ENCODE measurements at regions not wholly inside any gene's neighbourhood (a gene's known extent, or its start where the extent isn't known, plus 50 kb on each side); places are given as distances from the start of the nearest gene placed in this dataset.
A peak's percentile ranks its signal among the peaks of the same experiment; 100 is the strongest.

GRCh38 chr21:15522148-15522547, 207.6 kb upstream of the USP25 start:
- no peak for DNase-seq

DNA sequence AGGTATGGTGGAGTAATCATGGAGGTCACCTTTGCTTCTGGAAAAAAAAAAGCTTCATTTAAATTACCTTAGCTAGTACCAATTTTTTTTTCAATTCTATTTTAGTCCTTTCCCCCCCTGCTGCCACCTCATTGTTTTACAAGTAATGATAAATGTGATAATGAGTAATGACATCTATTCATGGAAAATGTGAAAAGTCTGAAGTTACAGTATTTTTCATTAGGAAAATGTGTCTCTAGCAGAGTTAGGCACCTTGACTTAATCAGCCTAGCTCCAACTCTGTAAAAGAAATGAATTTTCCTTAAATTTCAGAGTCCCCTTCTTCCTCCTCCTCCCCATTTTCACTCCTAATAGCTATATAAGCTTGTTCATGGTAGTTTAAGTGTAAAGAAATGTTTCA, 204.9 kb upstream of the USP25 start:
- DNase-seq = no peak

DNA sequence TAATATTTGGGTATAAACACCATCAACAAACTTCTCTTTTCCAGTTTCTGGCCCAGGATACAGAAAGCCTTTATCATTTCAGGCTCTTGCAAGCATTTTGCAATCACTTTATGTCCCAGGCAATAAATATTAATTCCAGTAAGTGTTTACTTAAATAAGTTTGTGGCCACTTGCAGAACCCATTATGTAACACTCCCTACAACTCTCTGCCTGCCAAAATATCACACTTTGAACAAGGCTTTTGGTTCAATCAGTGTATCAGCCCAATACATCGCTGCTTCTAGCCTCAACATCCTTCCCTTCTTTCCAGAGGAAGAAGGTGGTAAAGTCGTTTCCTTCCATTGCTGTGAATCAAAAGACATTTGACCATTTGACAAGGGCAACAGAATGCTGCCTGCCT, 203.0 kb upstream of the USP25 start:
- no peak for DNase-seq

DNA sequence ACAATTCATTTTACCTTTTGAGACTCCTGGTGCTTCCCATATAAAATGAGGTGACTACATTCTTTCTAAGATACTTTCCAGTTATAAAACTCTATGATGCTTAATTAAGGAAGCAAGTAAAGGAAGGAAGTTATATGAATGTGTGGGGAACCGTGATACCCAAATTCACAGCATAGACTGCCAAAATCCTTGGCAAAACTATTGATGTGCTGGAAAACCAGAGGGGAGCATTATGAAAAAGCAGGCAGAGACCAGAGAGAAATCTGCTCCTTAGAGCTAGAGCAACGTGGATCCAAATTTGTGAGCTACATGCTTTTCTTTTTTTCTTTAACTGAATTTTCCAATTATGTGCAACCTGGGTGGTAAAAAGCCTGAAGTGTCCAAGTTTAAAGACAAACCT, 201.4 kb upstream of the USP25 start:
- no peak for DNase-seq

DNA sequence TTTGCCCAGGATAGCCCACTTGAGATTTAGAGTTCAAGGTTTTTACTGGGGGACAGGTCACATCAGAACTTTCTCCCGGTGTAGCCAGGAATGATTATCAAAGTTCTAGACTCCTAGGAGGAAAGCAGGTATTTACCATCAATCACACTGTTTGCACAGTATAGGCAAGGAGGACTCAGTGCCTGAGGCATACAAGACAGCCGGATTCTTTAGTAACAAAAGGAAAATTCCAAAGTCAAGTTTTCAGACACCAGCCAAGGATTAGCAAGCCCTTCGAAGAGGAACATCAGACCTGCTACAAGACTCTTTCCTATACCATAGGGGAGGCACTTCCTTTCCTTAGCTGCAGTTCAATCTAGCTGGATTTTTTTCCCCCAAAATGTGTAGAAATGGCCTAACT, 197.8 kb upstream of the USP25 start:
- no peak for DNase-seq

DNA sequence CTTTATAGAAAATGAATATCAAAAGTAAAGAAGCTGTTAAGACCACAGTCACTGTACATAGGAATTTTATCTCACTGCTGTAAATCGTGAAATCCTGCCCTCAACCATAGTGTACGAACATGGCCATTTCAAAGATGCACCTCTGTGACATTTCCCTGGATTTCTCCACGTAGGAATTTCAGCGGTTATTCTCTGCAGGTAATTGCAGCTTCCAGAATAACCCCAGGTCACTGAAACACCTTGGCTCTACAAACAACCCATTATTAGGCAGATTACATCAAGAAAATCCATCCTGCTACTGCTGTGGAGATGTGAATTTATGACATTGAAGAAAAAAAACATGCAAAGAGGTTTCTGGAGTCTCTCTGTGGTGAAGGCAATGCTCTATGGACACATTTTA, 196.2 kb upstream of the USP25 start:
- no peak for DNase-seq

GRCh38 chr21:15534450-15534886, 195.3 kb upstream of the USP25 start:
- DNase-seq = no peak

DNA sequence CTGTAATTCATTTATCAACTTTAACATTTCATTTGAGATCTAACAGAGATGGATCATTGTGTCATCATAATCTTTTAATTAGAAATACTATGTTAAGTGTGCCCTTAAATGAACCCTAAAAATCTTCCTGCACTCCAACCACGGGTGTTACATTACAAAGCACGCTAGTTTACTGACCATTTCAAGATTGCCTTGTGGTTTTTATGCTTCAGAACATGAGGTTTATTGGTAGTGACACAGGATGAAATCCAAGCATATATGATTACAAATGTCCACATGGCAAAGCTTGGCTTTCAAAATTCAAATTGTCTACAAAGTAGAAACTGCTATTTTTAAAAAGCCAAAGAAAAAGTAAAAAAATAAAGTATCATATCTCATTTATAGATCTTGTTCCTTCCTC, 190.4 kb upstream of the USP25 start:
- DNase-seq = no peak

DNA sequence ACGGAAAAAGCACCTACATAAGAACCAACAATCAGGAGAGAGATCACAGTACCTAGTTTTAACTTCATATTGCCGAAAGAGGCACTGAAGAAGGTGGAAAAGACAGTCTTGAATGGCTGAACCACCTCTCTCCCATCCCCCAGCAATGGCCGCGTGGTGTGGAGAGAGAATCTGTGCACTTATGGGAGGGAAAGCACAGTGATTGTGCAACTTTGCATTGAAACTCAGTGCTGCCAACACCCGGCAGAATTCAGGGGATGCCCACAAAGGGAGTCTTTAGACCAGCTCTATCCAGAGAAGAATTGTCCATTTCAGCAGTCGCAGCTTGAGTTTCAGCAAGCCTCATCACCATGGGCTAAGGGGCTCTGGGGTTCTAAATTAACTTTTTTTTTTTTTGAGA, 186.3 kb upstream of the USP25 start:
- DNase-seq = no peak

GRCh38 chr21:15549671-15550070, 180.1 kb upstream of the USP25 start:
- DNase-seq = no peak

GRCh38 chr21:15552914-15553494, 176.8 kb upstream of the USP25 start:
- no peak for DNase-seq

DNA sequence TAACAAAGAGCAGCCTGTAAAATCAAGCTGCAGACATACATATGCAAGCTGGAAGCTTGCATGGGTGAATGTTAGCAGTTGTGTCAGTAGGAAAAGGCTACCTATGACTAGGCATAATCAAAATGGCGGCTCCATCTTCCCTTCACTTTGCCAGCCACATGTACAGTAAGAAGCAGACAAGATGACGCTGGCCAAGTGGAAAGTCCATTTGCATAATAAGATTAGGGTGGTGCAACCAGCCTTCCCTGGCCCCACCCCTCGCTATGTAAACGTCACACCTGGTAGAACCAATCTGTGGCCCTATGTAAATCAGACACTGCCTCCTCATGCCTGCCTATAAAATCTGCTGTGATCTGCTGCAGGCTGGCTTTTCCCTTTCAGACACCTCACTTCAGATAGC, 171.9 kb upstream of the USP25 start:
- DNase-seq = peak in 1 of 56 donors; percentile 0

GRCh38 chr21:15558884-15559283, 170.9 kb upstream of the USP25 start:
- no peak for DNase-seq

GRCh38 chr21:15559660-15560059, 170.1 kb upstream of the USP25 start:
- no peak for DNase-seq

GRCh38 chr21:15560383-15561056, 169.3 kb upstream of the USP25 start:
- DNase-seq = no peak

GRCh38 chr21:15562748-15563147, 167.0 kb upstream of the USP25 start:
- DNase-seq = no peak

DNA sequence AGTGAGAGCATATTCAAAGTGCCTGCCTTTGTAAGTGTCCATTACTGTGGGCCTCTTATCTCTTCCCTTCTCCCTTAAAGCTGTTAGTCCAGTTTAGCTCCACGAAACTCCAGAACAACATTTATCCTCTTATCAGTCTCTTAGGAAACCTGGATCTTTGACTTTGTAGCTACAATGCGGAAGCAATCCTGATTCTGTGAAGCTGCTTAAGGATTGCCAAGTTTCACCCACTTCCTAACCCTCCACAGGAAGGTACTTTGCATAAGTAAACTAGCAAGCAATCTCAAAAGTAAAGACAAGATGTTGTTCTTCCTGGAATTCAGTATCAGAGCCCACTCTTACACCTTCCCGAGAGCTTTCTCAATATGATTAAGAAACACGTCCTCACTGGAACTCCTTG, 164.9 kb upstream of the USP25 start:
- no peak for DNase-seq

DNA sequence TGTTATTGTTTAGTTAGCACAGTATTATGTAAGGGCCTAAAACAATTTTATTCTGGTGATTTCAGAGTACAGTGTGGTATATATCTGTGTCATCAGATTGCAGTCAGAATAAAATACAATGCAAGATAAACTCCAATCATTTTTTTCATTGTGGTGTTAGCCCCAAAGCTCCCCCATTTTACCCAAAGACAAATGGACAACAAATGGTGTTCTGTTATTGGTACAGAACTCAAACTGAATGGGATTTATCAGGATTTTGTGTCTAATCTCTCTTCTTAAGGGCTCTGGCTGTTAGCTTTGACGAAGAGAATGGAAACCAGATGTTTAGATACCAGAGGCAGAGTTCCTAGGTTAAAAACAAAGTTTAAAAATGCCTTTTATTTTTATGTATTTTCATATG, 163.1 kb upstream of the USP25 start:
- DNase-seq = no peak

DNA sequence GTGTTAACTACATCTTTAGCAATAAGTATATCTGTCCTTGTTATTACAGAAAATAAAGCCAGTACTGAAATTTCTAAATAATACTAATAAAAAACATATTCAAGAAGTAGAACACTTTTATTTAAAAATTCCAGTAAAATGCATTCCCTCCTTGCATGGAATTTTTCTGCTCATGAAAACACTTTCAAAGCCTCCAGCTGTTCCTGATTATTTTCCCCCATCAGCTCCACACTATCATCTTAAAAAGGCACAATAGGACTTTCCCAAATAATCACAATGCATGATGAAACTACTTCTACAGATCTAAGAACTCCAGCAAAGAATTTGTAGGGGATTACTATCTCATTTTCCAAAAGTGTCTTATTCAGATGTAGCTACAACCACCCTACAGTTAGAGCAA, 162.6 kb upstream of the USP25 start:
- DNase-seq = no peak

- no peak for DNase-seq
Observed at GRCh38 chr21:15568516-15568915, 161.3 kb upstream of the USP25 start.

GRCh38 chr21:15586752-15587427, 142.9 kb upstream of the USP25 start:
- DNase-seq = no peak

DNA sequence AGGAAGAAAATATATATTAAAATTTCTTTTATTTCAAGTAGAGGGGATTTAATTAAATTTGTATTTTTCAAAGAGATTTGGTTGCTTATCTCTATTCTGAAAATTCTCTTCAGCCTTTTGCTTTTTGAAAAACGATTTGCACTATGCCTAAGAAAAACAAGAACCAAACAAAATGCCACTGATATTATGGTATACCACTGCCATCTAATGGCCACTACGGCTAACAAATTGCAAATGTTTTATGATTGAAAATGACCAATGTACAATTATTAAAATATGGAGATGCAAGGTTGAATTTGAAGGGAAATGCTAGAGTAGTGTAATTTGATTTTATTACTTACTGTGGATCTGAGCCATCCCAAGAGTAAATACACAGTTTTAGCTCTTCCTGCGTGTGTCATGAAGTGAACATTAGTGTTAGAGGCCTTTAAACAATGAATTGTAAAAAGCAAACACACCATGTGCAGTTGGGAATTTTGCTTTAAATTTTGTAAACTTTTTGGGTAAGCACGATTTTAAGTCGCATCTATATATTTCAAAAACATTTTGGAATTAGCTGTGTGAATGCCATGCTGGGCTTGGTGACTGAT, 137.4 kb upstream of the USP25 start:
- no peak for DNase-seq

DNA sequence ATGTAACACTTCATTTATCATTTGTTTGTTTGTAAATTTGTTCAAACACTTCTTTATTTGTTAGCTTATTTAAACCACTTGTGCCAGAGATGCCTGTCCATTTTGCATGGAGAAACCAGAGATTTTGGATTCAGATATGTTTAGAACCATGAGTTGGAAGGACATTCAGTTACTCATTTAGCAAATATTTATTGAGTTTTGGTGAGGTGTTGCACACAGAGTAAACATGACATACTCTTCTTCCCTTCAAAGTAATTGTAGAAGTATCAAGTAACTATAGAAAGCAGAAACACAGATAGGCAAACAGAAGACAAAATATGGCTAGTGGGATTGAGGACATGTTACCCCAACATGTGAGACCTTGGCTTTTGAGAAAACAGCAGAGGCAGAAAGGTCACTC, 136.8 kb upstream of the USP25 start:
- no peak for DNase-seq
